Neural progenitor cell (in vitro differentiated cells): ENCODE measurements at regions not wholly inside any gene's neighbourhood (a gene's known extent, or its start where the extent isn't known, plus 50 kb on each side); places are given as distances from the start of the nearest gene placed in this dataset.

Source experiments
- EZH2phosphoT487 ChIP-seq: fragments of 200-600 bp; sonication (generic); IDR thresholded peaks from 2 replicates; pipeline ENCODE4 v1.6.1; 2017; ENCODE audit warnings: antibody characterized with exemption
- TF ChIP-seq, protein P1 (sequence below): fragments of 200-600 bp; sonication (generic); IDR thresholded peaks from 2 replicates; pipeline ENCODE4 v1.5.1; 2017; ENCODE audit warnings: antibody characterized with exemption, mild to moderate bottlenecking

DNA sequence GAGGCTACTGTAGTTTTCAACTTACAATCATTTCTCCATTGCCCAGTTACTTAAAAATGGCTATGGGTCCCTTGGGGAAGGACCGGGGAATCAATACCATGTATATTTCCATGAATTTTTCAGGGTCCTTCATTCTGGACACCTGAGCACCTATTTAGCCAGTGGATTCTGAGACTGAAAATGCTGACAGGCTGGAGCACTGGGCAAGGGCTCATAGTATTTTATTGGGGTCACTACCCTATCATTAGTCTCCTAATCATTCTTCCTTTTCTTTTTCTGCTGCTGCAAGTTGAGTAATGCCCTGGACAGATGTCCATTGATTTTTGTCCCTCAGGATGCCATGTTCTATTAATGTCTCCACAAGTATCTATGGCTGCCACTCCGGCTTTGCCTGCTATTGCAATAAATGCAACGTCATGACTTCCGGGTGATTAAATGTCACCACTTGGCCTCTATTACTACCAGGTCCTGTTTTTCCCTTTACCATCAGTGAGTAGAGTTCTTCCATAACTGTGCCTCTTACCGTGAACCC is 279.3 kb upstream of the FBXL7 start:
- TF ChIP-seq, protein P1, sequence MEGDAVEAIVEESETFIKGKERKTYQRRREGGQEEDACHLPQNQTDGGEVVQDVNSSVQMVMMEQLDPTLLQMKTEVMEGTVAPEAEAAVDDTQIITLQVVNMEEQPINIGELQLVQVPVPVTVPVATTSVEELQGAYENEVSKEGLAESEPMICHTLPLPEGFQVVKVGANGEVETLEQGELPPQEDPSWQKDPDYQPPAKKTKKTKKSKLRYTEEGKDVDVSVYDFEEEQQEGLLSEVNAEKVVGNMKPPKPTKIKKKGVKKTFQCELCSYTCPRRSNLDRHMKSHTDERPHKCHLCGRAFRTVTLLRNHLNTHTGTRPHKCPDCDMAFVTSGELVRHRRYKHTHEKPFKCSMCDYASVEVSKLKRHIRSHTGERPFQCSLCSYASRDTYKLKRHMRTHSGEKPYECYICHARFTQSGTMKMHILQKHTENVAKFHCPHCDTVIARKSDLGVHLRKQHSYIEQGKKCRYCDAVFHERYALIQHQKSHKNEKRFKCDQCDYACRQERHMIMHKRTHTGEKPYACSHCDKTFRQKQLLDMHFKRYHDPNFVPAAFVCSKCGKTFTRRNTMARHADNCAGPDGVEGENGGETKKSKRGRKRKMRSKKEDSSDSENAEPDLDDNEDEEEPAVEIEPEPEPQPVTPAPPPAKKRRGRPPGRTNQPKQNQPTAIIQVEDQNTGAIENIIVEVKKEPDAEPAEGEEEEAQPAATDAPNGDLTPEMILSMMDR = no peak
- no peak for TF ChIP-seq EZH2phosphoT487
